ENCODE measurements at regions not wholly inside any gene's neighbourhood (a gene's known extent, or its start where the extent isn't known, plus 50 kb on each side); places are given as distances from the start of the nearest gene placed in this dataset.

DNA sequence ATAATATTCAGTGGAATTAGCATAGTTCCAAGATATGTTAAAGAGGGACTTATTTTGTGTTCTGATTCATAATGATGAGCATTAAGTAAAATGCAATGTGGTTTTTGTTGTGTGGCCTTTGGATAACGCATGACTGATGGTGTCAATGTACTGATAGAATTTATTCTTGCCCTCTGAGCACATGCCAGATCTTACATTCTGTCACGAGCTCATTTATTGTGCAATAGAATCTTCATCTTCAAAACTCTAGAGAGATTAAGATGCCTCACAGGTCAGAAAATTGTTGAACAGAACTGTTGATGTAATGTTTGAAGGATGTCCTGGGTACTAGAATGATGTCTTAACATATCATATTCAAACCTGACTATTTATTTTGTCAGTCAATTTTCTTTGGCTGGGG is 148.0 kb upstream of the HTR2A start:
- TF ChIP-seq, protein P1, sequence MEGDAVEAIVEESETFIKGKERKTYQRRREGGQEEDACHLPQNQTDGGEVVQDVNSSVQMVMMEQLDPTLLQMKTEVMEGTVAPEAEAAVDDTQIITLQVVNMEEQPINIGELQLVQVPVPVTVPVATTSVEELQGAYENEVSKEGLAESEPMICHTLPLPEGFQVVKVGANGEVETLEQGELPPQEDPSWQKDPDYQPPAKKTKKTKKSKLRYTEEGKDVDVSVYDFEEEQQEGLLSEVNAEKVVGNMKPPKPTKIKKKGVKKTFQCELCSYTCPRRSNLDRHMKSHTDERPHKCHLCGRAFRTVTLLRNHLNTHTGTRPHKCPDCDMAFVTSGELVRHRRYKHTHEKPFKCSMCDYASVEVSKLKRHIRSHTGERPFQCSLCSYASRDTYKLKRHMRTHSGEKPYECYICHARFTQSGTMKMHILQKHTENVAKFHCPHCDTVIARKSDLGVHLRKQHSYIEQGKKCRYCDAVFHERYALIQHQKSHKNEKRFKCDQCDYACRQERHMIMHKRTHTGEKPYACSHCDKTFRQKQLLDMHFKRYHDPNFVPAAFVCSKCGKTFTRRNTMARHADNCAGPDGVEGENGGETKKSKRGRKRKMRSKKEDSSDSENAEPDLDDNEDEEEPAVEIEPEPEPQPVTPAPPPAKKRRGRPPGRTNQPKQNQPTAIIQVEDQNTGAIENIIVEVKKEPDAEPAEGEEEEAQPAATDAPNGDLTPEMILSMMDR (IDR thresholded peaks at IDR 0.05; ENCODE audit: poor library complexity, severe bottlenecking): no peak
- TF ChIP-seq EZH2 (IDR thresholded peaks at IDR 0.05; ENCODE audit: borderline replicate concordance, insufficient read depth, low read length, poor library complexity, severe bottlenecking) (no peak), MXI1 (conservative IDR thresholded peaks at IDR 0.05; ENCODE audit: poor library complexity, severe bottlenecking) (no peak), TAF1 (IDR thresholded peaks at IDR 0.05; ENCODE audit: low read depth) (no peak), EP300 (conservative IDR thresholded peaks at IDR 0.05; ENCODE audit: poor library complexity, severe bottlenecking) (no peak)
- TF ChIP-seq, protein P2, sequence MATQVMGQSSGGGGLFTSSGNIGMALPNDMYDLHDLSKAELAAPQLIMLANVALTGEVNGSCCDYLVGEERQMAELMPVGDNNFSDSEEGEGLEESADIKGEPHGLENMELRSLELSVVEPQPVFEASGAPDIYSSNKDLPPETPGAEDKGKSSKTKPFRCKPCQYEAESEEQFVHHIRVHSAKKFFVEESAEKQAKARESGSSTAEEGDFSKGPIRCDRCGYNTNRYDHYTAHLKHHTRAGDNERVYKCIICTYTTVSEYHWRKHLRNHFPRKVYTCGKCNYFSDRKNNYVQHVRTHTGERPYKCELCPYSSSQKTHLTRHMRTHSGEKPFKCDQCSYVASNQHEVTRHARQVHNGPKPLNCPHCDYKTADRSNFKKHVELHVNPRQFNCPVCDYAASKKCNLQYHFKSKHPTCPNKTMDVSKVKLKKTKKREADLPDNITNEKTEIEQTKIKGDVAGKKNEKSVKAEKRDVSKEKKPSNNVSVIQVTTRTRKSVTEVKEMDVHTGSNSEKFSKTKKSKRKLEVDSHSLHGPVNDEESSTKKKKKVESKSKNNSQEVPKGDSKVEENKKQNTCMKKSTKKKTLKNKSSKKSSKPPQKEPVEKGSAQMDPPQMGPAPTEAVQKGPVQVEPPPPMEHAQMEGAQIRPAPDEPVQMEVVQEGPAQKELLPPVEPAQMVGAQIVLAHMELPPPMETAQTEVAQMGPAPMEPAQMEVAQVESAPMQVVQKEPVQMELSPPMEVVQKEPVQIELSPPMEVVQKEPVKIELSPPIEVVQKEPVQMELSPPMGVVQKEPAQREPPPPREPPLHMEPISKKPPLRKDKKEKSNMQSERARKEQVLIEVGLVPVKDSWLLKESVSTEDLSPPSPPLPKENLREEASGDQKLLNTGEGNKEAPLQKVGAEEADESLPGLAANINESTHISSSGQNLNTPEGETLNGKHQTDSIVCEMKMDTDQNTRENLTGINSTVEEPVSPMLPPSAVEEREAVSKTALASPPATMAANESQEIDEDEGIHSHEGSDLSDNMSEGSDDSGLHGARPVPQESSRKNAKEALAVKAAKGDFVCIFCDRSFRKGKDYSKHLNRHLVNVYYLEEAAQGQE (IDR thresholded peaks at IDR 0.05; ENCODE audit: borderline replicate concordance): no peak

Data from neural cell (in vitro differentiated cells).